Muscle layer of colon (tissue), 2 donors: ENCODE measurements at regions not wholly inside any gene's neighbourhood (a gene's known extent, or its start where the extent isn't known, plus 50 kb on each side); places are given as distances from the start of the nearest gene placed in this dataset.

ENCODE experiments used
- H3K27ac ChIP-seq: one replicate; pipeline ENCODE4 v1.7.0; 2013; ENCODE audit warnings: low read depth, mild to moderate bottlenecking, low read length, moderate library complexity
- H3K27me3 ChIP-seq, 2 donors: one replicate each; pipeline ENCODE4 v1.7.0; 2013; ENCODE audit warnings: low read length in 2 of 2, mild to moderate bottlenecking in 2 of 2; ENCODE audit not compliant: insufficient read depth in 2 of 2, control insufficient read depth in 1 of 2
- H3K36me3 ChIP-seq: one replicate; pipeline ENCODE4 v1.7.0; 2013; ENCODE audit warnings: mild to moderate bottlenecking, low read length; ENCODE audit not compliant: insufficient read depth
- H3K4me1 ChIP-seq: one replicate; pipeline ENCODE4 v1.7.0; 2013; ENCODE audit warnings: mild to moderate bottlenecking, low read length; ENCODE audit not compliant: insufficient read depth
- H3K4me3 ChIP-seq, 2 donors: one replicate each; pipeline ENCODE4 v1.7.0; 2013; ENCODE audit warnings: low read length in 2 of 2, low read depth in 1 of 2, mild to moderate bottlenecking in 1 of 2, moderate library complexity in 1 of 2
- H3K9ac ChIP-seq: one replicate; pipeline ENCODE4 v1.7.0; 2013; ENCODE audit warnings: low read length
- H3K9me3 ChIP-seq: one replicate; pipeline ENCODE4 v1.7.0; 2013; ENCODE audit warnings: mild to moderate bottlenecking, low read length
- donor health status: abdominal sarcoma.
- donor health status: Adenocarcinoma of cecum.

- no peak overlapping the region for H3K9ac ChIP-seq
- peaks cover 22% of the 10 kb centered on the region for H3K4me1 ChIP-seq
- H3K4me3 ChIP-seq, result no peak overlapping the region
- H3K36me3 ChIP-seq, result no peaks in the 10 kb centered on the region
- no peaks in the 10 kb centered on the region for H3K9me3 ChIP-seq
- H3K27me3 ChIP-seq, result no peaks in the 10 kb centered on the region
- H3K27ac ChIP-seq, result peak overlapping the region; percentile 27
Measured at GRCh38 chr5:104539618-104540350, 977.2 kb upstream of the NUDT12 start.

GRCh38 chr5:104538734-104539133, 976.1 kb upstream of the NUDT12 start:
- Histone ChIP-seq H3K9ac (no peak overlapping the region), H3K27me3 (no peaks in the 10 kb centered on the region), H3K27ac (no peak overlapping the region), H3K4me1 (peaks cover 22% of the 10 kb centered on the region), H3K9me3 (no peaks in the 10 kb centered on the region), H3K4me3 (no peak overlapping the region), H3K36me3 (no peaks in the 10 kb centered on the region)

- Histone ChIP-seq H3K27ac (no peak overlapping the region), H3K9me3 (no peaks in the 10 kb centered on the region), H3K4me3 (no peak overlapping the region), H3K27me3 (no peaks in the 10 kb centered on the region), H3K9ac (no peak overlapping the region), H3K36me3 (no peaks in the 10 kb centered on the region), H3K4me1 (peaks cover 10% of the 10 kb centered on the region)
Measured at GRCh38 chr5:104533498-104533897, 970.9 kb upstream of the NUDT12 start.

DNA sequence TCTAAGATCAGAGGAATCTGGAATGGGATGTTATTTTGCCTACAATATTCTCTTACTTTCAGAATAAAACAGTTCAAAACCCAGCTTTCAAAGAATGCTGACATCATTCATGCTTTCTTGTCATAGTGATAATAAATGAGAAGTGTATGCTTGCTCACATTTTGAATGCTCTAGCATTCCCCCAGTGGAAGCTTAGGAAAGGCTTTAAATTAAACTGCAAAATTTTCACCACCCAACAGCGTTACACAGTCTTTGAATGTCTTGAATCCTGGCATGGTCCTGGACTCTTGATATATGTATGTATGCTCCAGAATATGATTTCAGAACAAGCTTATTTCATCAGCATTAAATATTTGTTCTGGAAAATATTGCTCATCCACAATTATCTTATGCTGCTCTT, 964.3 kb upstream of the NUDT12 start:
- H3K9ac ChIP-seq, result no peak overlapping the region
- no peaks in the 10 kb centered on the region for H3K9me3 ChIP-seq
- H3K27me3 ChIP-seq, result no peaks in the 10 kb centered on the region
- no peaks in the 10 kb centered on the region for H3K4me1 ChIP-seq
- H3K27ac ChIP-seq, result no peak overlapping the region
- no peaks in the 10 kb centered on the region for H3K36me3 ChIP-seq
- H3K4me3 ChIP-seq, result no peak overlapping the region

DNA sequence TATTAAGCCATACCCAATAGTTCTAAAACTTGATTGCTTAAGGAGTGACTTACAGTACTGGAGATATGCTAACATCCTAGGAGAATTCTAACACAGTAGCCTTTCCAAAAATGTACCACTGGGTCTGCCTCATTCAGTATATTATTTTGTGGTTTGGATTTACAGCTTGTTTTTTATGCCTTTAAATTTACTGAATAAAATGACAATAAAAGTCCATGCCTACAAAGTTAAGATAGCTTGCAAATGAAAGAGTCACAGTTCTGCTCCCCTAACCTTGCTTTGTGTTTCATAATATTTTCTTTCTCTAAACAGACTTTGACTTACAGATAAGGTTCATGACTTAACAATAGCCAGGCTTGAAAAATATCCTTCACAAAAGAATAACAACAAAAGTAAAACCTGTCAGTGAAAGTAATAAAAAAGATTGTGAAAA, 951.1 kb upstream of the NUDT12 start:
- Histone ChIP-seq H3K9me3 (peaks cover 3% of the 10 kb centered on the region), H3K27ac (no peak overlapping the region), H3K9ac (no peak overlapping the region), H3K36me3 (no peaks in the 10 kb centered on the region), H3K27me3 (no peaks in the 10 kb centered on the region), H3K4me1 (peaks cover 14% of the 10 kb centered on the region), H3K4me3 (no peak overlapping the region)

DNA sequence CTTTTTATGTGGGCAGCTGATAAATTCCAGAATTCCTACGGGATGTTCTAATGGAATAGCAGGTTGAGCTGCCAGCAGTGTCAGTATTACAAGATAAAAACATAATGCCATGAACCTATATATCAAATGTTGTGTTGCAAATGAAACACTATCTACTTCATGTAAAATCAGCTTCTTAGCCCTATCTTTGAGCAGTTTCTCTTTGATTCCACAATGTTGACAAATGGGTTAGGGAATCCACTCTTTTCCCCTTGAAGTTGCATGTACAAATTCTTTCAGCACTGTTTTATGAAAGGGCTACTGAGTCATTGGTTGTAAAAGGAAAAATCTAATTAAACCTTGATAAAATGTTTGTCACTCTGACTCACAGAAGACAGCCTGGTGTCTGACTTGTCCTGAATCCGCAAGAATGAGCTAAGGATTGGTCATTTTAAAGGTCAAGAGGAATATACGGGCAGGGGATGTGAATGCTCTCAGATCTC, 950.6 kb upstream of the NUDT12 start:
- no peak overlapping the region for H3K9ac ChIP-seq
- no peaks in the 10 kb centered on the region for H3K36me3 ChIP-seq
- peaks cover 14% of the 10 kb centered on the region for H3K4me1 ChIP-seq
- H3K9me3 ChIP-seq, result peaks cover 7% of the 10 kb centered on the region
- no peak overlapping the region for H3K4me3 ChIP-seq
- H3K27ac ChIP-seq, result no peak overlapping the region
- no peaks in the 10 kb centered on the region for H3K27me3 ChIP-seq

DNA sequence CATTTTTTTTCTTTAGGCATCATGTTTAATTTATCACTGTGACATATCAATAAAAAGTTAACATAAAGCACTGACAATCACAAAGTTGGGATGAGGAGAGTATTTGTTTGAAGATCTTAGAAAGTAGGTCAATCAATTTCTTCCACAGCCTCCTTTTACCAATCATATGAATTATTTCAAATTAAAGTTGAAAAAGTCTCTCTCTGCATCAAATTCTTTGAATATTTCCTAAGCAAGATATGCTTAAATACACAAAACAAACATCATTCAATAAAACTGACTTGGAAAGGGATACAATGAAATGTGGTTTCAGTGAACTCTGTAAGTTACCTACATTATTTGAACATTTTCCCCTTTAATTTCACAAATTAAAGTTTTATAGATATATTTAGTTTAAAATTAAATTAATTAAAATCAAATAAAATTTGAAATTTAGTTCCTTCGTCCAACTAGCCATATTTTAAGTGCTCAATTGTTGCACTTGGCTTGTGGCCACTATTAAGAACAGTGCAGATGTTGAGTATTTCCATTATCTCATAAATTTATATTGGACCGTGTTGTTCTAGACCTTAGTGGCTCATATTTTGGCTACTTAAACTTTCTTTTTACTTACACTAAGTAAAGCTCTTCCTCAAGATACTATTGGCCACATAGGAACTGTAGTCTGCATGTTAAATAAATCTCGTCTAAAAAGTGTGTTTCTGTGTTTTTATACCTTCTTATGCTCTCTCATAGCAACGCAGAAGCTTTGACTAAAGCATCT, 949.7 kb upstream of the NUDT12 start:
- H3K36me3 ChIP-seq, result no peaks in the 10 kb centered on the region
- H3K27me3 ChIP-seq, result no peaks in the 10 kb centered on the region
- no peak overlapping the region for H3K4me3 ChIP-seq
- H3K4me1 ChIP-seq, result peaks cover 14% of the 10 kb centered on the region
- H3K9ac ChIP-seq, result no peak overlapping the region
- peaks cover 7% of the 10 kb centered on the region for H3K9me3 ChIP-seq
- no peak overlapping the region for H3K27ac ChIP-seq

DNA sequence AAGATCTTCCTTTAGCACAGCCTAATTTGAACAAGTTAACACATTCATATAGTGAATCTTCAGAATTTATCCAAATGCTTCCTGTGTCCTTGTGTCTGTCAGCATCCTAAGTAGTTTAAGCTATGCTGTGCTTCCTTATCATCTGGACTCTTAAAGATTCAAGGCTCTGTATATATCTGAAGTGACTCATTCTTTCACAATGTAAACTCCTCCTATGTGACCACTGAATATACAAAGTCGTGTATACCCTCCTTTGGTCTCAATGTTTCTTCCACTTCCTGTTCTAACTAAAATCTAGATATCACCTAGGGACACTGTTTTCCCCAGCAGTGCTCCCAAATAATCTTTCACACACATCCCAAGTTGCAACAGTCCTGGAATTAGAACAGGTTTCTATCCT, 935.7 kb upstream of the NUDT12 start:
- H3K4me3 ChIP-seq, result no peak overlapping the region
- no peak overlapping the region for H3K27ac ChIP-seq
- H3K9ac ChIP-seq, result no peak overlapping the region
- no peaks in the 10 kb centered on the region for H3K36me3 ChIP-seq
- no peaks in the 10 kb centered on the region for H3K4me1 ChIP-seq
- H3K9me3 ChIP-seq, result no peaks in the 10 kb centered on the region
- H3K27me3 ChIP-seq, result no peaks in the 10 kb centered on the region

DNA sequence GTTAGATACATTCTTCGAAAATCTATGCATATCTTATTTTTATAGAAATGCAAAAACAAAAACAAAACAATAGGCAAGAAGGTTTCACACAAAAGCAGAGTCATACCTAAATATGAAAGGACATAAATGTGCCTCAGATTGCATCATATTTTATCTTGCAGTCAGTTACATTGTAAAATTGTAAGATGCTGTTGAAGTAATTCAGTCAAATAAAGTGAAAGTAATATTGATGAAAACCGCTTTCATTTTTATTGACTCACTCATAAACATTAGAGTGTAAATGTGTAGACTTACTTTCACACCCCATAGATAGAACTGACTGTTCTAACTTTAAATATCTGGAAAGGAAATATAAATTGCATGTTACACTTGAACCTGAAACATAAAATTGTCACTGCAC, 931.5 kb upstream of the NUDT12 start:
- Histone ChIP-seq H3K4me1 (no peaks in the 10 kb centered on the region), H3K27me3 (no peaks in the 10 kb centered on the region), H3K27ac (no peak overlapping the region), H3K9me3 (no peaks in the 10 kb centered on the region), H3K36me3 (no peaks in the 10 kb centered on the region), H3K9ac (no peak overlapping the region), H3K4me3 (no peak overlapping the region)

DNA sequence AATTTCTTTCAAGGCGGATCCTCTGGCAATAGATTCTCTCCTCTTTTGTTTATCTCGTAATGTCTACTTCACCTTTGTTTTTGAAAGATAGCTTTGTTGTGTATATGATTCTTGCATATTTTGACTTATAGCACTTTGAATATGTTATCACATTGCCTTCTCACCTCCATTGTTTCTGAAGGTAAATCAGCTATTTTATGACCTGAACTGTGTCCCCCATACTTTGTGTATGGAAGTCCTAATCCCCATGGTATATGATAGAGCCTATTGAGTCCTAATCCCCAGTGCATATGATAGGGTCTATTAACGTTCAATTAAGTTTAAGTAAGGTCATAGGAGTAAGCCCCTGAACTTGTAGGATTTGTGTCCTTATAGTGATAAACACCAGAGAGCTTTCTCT, 910.2 kb upstream of the NUDT12 start:
- H3K36me3 ChIP-seq, result no peaks in the 10 kb centered on the region
- H3K9me3 ChIP-seq, result no peaks in the 10 kb centered on the region
- no peak overlapping the region for H3K27ac ChIP-seq
- no peaks in the 10 kb centered on the region for H3K4me1 ChIP-seq
- H3K9ac ChIP-seq, result no peak overlapping the region
- H3K4me3 ChIP-seq, result no peak overlapping the region
- no peaks in the 10 kb centered on the region for H3K27me3 ChIP-seq

DNA sequence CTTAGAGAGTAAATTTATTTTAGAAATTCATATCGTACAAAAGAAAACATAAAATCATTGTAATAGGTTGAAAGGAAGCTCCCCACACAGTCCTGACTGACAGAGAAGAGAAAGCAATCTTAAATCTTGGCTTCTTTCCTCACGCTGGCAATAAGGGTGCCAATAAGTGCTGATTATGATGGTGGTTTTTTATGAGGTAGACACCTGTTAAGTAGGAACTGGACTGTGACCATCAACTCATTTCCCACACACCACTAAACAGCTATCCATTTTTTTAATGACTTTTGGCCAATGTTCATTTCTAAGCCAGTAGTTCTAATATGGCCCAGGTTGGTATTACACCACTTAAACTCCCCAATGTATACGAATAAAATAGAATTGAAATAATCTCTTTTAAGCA, 893.5 kb upstream of the NUDT12 start:
- Histone ChIP-seq H3K27me3 (no peaks in the 10 kb centered on the region), H3K4me1 (no peaks in the 10 kb centered on the region), H3K9ac (no peak overlapping the region), H3K36me3 (no peaks in the 10 kb centered on the region), H3K4me3 (no peak overlapping the region), H3K9me3 (no peaks in the 10 kb centered on the region), H3K27ac (no peak overlapping the region)
